ENCODE measurements at regions not wholly inside any gene's neighbourhood (a gene's known extent, or its start where the extent isn't known, plus 50 kb on each side); places are given as distances from the start of the nearest gene placed in this dataset.

DNA sequence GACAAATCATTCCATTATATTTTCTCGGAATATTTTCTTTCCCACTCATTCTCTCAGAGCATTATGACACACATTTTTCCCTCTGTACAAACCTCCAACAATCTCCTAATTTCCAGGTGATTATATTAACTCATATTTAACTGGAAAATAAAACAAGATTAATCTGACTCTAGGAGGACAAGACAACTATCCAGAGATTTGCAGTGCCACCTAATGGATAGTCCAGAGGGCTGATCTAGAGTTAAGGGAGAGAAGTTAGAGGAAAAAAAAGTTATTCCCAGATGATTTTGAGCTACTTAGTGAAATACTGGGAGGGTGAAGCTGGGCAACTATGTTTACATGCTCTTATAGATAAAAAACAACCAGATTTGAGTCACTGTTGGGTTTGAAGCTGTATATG is 161.7 kb downstream of the ALX1 start:
- TF ChIP-seq, protein P1, sequence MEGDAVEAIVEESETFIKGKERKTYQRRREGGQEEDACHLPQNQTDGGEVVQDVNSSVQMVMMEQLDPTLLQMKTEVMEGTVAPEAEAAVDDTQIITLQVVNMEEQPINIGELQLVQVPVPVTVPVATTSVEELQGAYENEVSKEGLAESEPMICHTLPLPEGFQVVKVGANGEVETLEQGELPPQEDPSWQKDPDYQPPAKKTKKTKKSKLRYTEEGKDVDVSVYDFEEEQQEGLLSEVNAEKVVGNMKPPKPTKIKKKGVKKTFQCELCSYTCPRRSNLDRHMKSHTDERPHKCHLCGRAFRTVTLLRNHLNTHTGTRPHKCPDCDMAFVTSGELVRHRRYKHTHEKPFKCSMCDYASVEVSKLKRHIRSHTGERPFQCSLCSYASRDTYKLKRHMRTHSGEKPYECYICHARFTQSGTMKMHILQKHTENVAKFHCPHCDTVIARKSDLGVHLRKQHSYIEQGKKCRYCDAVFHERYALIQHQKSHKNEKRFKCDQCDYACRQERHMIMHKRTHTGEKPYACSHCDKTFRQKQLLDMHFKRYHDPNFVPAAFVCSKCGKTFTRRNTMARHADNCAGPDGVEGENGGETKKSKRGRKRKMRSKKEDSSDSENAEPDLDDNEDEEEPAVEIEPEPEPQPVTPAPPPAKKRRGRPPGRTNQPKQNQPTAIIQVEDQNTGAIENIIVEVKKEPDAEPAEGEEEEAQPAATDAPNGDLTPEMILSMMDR (IDR thresholded peaks at IDR 0.05): peak; percentile 49
- TF ChIP-seq, protein P2, sequence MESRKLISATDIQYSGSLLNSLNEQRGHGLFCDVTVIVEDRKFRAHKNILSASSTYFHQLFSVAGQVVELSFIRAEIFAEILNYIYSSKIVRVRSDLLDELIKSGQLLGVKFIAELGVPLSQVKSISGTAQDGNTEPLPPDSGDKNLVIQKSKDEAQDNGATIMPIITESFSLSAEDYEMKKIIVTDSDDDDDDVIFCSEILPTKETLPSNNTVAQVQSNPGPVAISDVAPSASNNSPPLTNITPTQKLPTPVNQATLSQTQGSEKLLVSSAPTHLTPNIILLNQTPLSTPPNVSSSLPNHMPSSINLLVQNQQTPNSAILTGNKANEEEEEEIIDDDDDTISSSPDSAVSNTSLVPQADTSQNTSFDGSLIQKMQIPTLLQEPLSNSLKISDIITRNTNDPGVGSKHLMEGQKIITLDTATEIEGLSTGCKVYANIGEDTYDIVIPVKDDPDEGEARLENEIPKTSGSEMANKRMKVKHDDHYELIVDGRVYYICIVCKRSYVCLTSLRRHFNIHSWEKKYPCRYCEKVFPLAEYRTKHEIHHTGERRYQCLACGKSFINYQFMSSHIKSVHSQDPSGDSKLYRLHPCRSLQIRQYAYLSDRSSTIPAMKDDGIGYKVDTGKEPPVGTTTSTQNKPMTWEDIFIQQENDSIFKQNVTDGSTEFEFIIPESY (IDR thresholded peaks at IDR 0.05; ENCODE audit: borderline replicate concordance, low read depth): no peak
- no peak for TF ChIP-seq RFX5 (IDR thresholded peaks at IDR 0.05; ENCODE audit: low read length)
- TF ChIP-seq RXRA (IDR thresholded peaks at IDR 0.05; ENCODE audit: borderline replicate concordance, low read depth): no peak
- TF ChIP-seq YY1 (IDR thresholded peaks at IDR 0.05; ENCODE audit: low read depth): no peak
- no peak for TF ChIP-seq FOXM1 (IDR thresholded peaks at IDR 0.05; ENCODE audit: low read depth)
- TF ChIP-seq JUND (IDR thresholded peaks at IDR 0.05): no peak
- no peak for TF ChIP-seq REST (IDR thresholded peaks at IDR 0.05; ENCODE audit: low read depth, low read length)
- TF ChIP-seq, protein P3, sequence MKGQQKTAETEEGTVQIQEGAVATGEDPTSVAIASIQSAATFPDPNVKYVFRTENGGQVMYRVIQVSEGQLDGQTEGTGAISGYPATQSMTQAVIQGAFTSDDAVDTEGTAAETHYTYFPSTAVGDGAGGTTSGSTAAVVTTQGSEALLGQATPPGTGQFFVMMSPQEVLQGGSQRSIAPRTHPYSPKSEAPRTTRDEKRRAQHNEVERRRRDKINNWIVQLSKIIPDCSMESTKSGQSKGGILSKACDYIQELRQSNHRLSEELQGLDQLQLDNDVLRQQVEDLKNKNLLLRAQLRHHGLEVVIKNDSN (IDR thresholded peaks at IDR 0.05; ENCODE audit: borderline replicate concordance, low read depth): no peak
- TF ChIP-seq POLR2AphosphoS5 (IDR thresholded peaks at IDR 0.05; ENCODE audit: low read depth, low read length): no peak
- no peak for TF ChIP-seq MAX (IDR thresholded peaks at IDR 0.05; ENCODE audit: low read depth)
- TF ChIP-seq, protein P4, sequence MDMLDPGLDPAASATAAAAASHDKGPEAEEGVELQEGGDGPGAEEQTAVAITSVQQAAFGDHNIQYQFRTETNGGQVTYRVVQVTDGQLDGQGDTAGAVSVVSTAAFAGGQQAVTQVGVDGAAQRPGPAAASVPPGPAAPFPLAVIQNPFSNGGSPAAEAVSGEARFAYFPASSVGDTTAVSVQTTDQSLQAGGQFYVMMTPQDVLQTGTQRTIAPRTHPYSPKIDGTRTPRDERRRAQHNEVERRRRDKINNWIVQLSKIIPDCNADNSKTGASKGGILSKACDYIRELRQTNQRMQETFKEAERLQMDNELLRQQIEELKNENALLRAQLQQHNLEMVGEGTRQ (IDR thresholded peaks at IDR 0.05; ENCODE audit: borderline replicate concordance, low read depth, low read length): no peak
- no peak for TF ChIP-seq EZH2phosphoT487 (IDR thresholded peaks at IDR 0.05; ENCODE audit: borderline replicate concordance, low read depth)
- TF ChIP-seq NRF1 (IDR thresholded peaks at IDR 0.05; ENCODE audit: low read depth, low read length): no peak
